Caco-2 (cell line): ENCODE measurements at regions not wholly inside any gene's neighbourhood (a gene's known extent, or its start where the extent isn't known, plus 50 kb on each side); places are given as distances from the start of the nearest gene placed in this dataset.
A peak's percentile ranks its signal among the peaks of the same experiment; 100 is the strongest.

Source experiments
- BruUV-seq: library from RNA; stranded (reverse); fragments of 400-500 nt; replicated peaks from 2 replicates; lab custom pipeline; 2021; lab: Mats Ljungman, UMichigan
- CTCF ChIA-PET: fragments of 300-600 bp; sonication (Branson Sonifier 250); formaldehyde crosslinking; loops from one replicate; lab custom pipeline; 2022; ENCODE audit warnings: antibody characterized with exemption; lab: Charles Lee
- POLR2A ChIA-PET: fragments of 300-600 bp; sonication (Branson Sonifier 250); formaldehyde crosslinking; loops from one replicate; lab custom pipeline; 2022; ENCODE audit warnings: antibody characterized with exemption; lab: Charles Lee
- DNase-seq, 2 experiments: peaks; one replicate each; pipeline versions ENCODE4 v3.0.0 to v3.0.0-alpha.2; 2020 to 2022
- H3K27me3 ChIP-seq: replicated peaks from 2 replicates; pipeline ENCODE4 v1.6.0; 2011; ENCODE audit warnings: low read length; ENCODE audit not compliant: control insufficient read depth, insufficient read depth
- H3K36me3 ChIP-seq: 2 replicates; pipeline ENCODE4 v1.5.1; 2011; ENCODE audit warnings: low read length; ENCODE audit not compliant: control insufficient read depth, insufficient read depth
- H3K4me1 ChIP-seq: fragments of 250-450 bp; sonication (Bioruptor Pico); 2 replicates; pipeline ENCODE4 v1.5.1; 2020; ENCODE audit warnings: mild to moderate bottlenecking
- H3K4me3 ChIP-seq: 2 replicates; pipeline ENCODE4 v1.5.1; 2011; ENCODE audit warnings: low read depth, mild to moderate bottlenecking, control low read depth, low read length
- H3K9me3 ChIP-seq: fragments of 250-450 bp; sonication (Bioruptor Pico); 2 replicates; pipeline ENCODE4 v1.5.1; 2020; ENCODE audit warnings: mild to moderate bottlenecking, moderate library complexity
- H3K27ac Mint-ChIP-seq: one replicate; pipeline ENCODE4 v1.8.0; 2022; ENCODE audit warnings: mixed read lengths; ENCODE audit not compliant: unreplicated experiment
- H3K27me3 Mint-ChIP-seq: one replicate; pipeline ENCODE4 v1.8.0; 2022; ENCODE audit warnings: mixed read lengths; ENCODE audit not compliant: insufficient read depth, unreplicated experiment
- H3K36me3 Mint-ChIP-seq: one replicate; pipeline ENCODE4 v1.8.0; 2022; ENCODE audit warnings: mild to moderate bottlenecking, mixed read lengths; ENCODE audit not compliant: insufficient read depth, unreplicated experiment
- H3K4me1 Mint-ChIP-seq: one replicate; pipeline ENCODE4 v1.8.0; 2022; ENCODE audit warnings: low read depth, mixed read lengths; ENCODE audit not compliant: unreplicated experiment
- H3K4me3 Mint-ChIP-seq: one replicate; pipeline ENCODE4 v1.8.0; 2022; ENCODE audit warnings: mild to moderate bottlenecking, moderate library complexity, mixed read lengths; ENCODE audit not compliant: unreplicated experiment
- H3K9me3 Mint-ChIP-seq: one replicate; pipeline ENCODE4 v1.8.0; 2022; ENCODE audit warnings: mixed read lengths; ENCODE audit not compliant: unreplicated experiment
- intact Hi-C: fragments of 100-400 bp; cut with micrococcal nuclease; formaldehyde crosslinking; loops from one replicate; pipeline ENCODE4 v1.10.0; 2022; ENCODE audit not compliant: unreplicated experiment
- TF ChIP-seq, protein P1 (sequence below), 2 experiments: fragments of 200-600 bp in 1 of 2; IDR thresholded peaks; 1 replicate in 1 of 2; 2 replicates in 1 of 2; pipeline versions ENCODE4 v1.5.1 to v1.8.0; 2011 to 2022; ENCODE audit warnings: antibody characterized with exemption in 1 of 2, control low read depth in 1 of 2, inconsistent platforms in 1 of 2, low read depth in 1 of 2, low read length in 1 of 2, mild to moderate bottlenecking in 1 of 2, moderate library complexity in 1 of 2; ENCODE audit not compliant: insufficient read depth in 1 of 2, severe bottlenecking in 1 of 2, unreplicated experiment in 1 of 2

DNA sequence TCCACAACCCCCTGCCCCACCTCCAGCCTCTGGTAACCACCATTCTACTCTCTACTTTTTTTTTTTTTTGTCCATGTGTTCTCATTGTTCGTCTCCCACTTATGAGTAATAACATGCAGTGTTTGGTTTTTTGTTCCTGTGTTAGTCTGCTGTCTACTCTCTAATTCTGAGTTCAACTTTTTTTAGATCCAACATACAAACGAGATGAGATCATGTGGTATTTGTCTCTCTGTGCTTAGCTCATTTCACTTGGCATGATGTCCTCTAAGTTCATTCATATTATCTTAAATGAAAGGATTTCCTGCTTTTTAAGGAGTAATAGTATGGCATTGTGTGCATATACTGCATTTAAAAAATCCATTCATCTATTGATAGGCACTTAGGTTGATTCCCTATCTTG is 130.9 kb downstream of the NMUR2 start:
- no peaks in the 10 kb centered on the region for H3K4me1 Mint-ChIP-seq
- no peak overlapping the region for H3K4me3 Mint-ChIP-seq
- no peaks in the 10 kb centered on the region for H3K36me3 Mint-ChIP-seq
- CTCF ChIA-PET: no interaction called here
- Histone ChIP-seq H3K4me1 (no peaks in the 10 kb centered on the region), H3K4me3 (no peak overlapping the region), H3K27me3 (no peaks in the 10 kb centered on the region), H3K9me3 (no peaks in the 10 kb centered on the region), H3K36me3 (no peaks in the 10 kb centered on the region; the same call in 1 of the 2 replicates)
- peaks cover 19% of the 10 kb centered on the region for H3K27me3 Mint-ChIP-seq
- DNase-seq: no peak
- H3K27ac Mint-ChIP-seq: no peak overlapping the region
- TF ChIP-seq, protein P1, sequence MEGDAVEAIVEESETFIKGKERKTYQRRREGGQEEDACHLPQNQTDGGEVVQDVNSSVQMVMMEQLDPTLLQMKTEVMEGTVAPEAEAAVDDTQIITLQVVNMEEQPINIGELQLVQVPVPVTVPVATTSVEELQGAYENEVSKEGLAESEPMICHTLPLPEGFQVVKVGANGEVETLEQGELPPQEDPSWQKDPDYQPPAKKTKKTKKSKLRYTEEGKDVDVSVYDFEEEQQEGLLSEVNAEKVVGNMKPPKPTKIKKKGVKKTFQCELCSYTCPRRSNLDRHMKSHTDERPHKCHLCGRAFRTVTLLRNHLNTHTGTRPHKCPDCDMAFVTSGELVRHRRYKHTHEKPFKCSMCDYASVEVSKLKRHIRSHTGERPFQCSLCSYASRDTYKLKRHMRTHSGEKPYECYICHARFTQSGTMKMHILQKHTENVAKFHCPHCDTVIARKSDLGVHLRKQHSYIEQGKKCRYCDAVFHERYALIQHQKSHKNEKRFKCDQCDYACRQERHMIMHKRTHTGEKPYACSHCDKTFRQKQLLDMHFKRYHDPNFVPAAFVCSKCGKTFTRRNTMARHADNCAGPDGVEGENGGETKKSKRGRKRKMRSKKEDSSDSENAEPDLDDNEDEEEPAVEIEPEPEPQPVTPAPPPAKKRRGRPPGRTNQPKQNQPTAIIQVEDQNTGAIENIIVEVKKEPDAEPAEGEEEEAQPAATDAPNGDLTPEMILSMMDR (IDR thresholded peaks at IDR 0.05; ENCODE audit: insufficient read depth in 1 of 2, low read depth in 1 of 2, low read length in 1 of 2, severe bottlenecking in 1 of 2, unreplicated experiment in 1 of 2): no peak
- BruUV-seq: no TSS peak
- intact Hi-C loops: loop anchor here (5.0 kb wide), 3 partner anchors 78 to 233 kb away; no protein-coding TSS in a partner anchor
- POLR2A ChIA-PET: no interaction called here
- peaks cover 9% of the 10 kb centered on the region for H3K9me3 Mint-ChIP-seq

DNA sequence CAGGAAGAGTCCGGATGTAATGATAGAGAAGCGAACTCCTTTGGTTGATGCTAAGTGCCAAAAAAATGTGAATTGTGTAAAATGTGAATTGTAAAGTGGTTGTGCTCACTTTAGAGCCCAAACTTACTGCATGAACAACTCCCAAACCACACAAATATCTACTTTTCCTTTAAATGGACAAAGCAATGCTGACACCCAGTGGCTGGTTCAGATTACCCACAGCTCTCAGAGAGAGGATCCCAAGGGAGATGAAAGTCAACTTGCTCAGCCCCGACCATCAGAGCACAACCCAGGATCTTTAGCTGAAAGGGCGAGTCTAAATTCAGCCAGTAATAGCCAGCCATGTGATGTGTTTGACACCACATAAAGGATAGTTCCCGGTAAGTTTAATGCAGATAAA is 133.7 kb downstream of the NMUR2 start:
- Histone ChIP-seq H3K4me3 (no peak overlapping the region), H3K9me3 (no peaks in the 10 kb centered on the region), H3K27me3 (no peaks in the 10 kb centered on the region), H3K4me1 (no peaks in the 10 kb centered on the region), H3K36me3 (no peaks in the 10 kb centered on the region)
- Mint-ChIP-seq H3K36me3 (no peaks in the 10 kb centered on the region), H3K4me1 (no peaks in the 10 kb centered on the region), H3K27me3 (peaks cover 16% of the 10 kb centered on the region), H3K4me3 (no peak overlapping the region), H3K27ac (no peak overlapping the region), H3K9me3 (no peaks in the 10 kb centered on the region)
- ChIA-PET CTCF (interaction anchor here (0.7 to 1.1 kb wide), 3 partner anchors 78 to 446 kb away, joined by 3 to 7 read pairs (median 3); no protein-coding TSS in a partner anchor), POLR2A (no interaction called here)
- BruUV-seq: no TSS peak
- TF ChIP-seq, protein P1 (IDR thresholded peaks at IDR 0.05; ENCODE audit: insufficient read depth in 1 of 2, low read depth in 1 of 2, low read length in 1 of 2, severe bottlenecking in 1 of 2, unreplicated experiment in 1 of 2): peak; percentile 12 to 67
- peak; percentile 39 to 42 for DNase-seq
- intact Hi-C loops: loop anchor here (1.0 to 5.0 kb wide), 4 partner anchors 81 to 446 kb away; no protein-coding TSS in a partner anchor

DNA sequence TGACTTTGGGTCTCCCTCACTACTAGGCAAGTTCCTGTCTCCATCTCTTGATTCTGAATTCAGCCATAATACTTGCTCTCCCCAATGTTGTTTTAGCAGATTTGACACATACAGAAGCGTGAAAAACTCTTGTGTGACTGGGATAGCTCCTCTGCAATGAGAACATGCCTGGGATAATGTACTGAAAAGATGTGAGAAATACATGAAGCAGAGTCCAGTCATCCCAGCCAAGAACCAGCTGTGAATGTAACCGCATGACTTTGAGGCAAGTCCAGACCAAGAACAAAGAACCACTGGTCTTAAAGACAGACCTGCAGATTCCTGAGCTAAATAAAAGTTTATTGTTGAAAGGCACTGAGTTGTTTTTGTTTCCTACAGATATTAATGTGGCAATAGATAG is 135.0 kb downstream of the NMUR2 start:
- CTCF ChIA-PET: interaction anchor here (1.0 kb wide), 1 partner anchor 127 kb away, joined by 3 read pairs; no protein-coding TSS in a partner anchor
- BruUV-seq: no TSS peak
- intact Hi-C loops: loop anchor here (5.0 kb wide), 3 partner anchors 82 to 237 kb away; no protein-coding TSS in a partner anchor

More for the DNA sequence above, 135.0 kb downstream of the NMUR2 start:
- Mint-ChIP-seq H3K27me3 (peaks cover 10% of the 10 kb centered on the region), H3K9me3 (no peaks in the 10 kb centered on the region), H3K27ac (no peak overlapping the region), H3K36me3 (no peaks in the 10 kb centered on the region), H3K4me3 (no peak overlapping the region), H3K4me1 (no peaks in the 10 kb centered on the region)
- Histone ChIP-seq H3K36me3 (no peaks in the 10 kb centered on the region), H3K9me3 (no peaks in the 10 kb centered on the region), H3K27me3 (no peaks in the 10 kb centered on the region), H3K4me3 (no peak overlapping the region), H3K4me1 (no peaks in the 10 kb centered on the region)
- DNase-seq: no peak
- POLR2A ChIA-PET: no interaction called here
- TF ChIP-seq, protein P1 (IDR thresholded peaks at IDR 0.05; ENCODE audit: insufficient read depth in 1 of 2, low read depth in 1 of 2, low read length in 1 of 2, severe bottlenecking in 1 of 2, unreplicated experiment in 1 of 2): no peak
